ENCODE measurements at regions not wholly inside any gene's neighbourhood (a gene's known extent, or its start where the extent isn't known, plus 50 kb on each side); places are given as distances from the start of the nearest gene placed in this dataset.

- H2AFZ ChIP-seq (ENCODE audit: low read depth, low read length, poor library complexity, severe bottlenecking) = no peak overlapping the region
- no peak for DNase-seq (ENCODE audit: low read depth, low spot score)
- POLR2A ChIA-PET = no interaction called here
- CTCF ChIA-PET = no interaction called here
- no peak overlapping the region for H3K4me3 ChIP-seq (replicated peaks in 1 of 2; ENCODE audit: low read depth in 1 of 2, low read length in 2 of 2)
- no peak overlapping the region for H3K27ac ChIP-seq (ENCODE audit: low read depth, low read length)
- intact Hi-C loops (cut with micrococcal nuclease) = no loop called here
- H3K4me2 ChIP-seq (ENCODE audit: low read length) = no peak overlapping the region
- no peaks in the 10 kb centered on the region for H3K9me3 ChIP-seq (ENCODE audit: control insufficient read depth in 1 of 2, insufficient read depth in 1 of 2, low read depth in 1 of 2, low read length in 2 of 2)
- H3K9ac ChIP-seq (ENCODE audit: low read length) = no peak overlapping the region
- H3K4me1 ChIP-seq (ENCODE audit: control insufficient read depth in 1 of 2, insufficient read depth in 2 of 2, low read length in 2 of 2) = no peaks in the 10 kb centered on the region
- TF ChIP-seq RAD21 (IDR thresholded peaks at IDR 0.05; ENCODE audit: low read depth) = no peak
- TF ChIP-seq FOSL1 (IDR thresholded peaks at IDR 0.05; ENCODE audit: low read depth) = no peak
- no peak for TF ChIP-seq MAX (IDR thresholded peaks at IDR 0.05)
- TF ChIP-seq ZBTB33 (IDR thresholded peaks at IDR 0.05; ENCODE audit: extremely low read depth, insufficient replicate concordance, low read length) = no peak
- TF ChIP-seq EGR1 (IDR thresholded peaks at IDR 0.05; ENCODE audit: low read depth) = no peak
- TF ChIP-seq TCF7L2 (IDR thresholded peaks at IDR 0.05; ENCODE audit: borderline replicate concordance, extremely low read depth, insufficient read depth, insufficient read length) = no peak
- no peak for TF ChIP-seq REST (IDR thresholded peaks at IDR 0.05; ENCODE audit: low read depth)
- TF ChIP-seq EZH2 (IDR thresholded peaks at IDR 0.05) = no peak
- TF ChIP-seq CTCF (IDR thresholded peaks at IDR 0.05 in 2 of 3, conservative IDR thresholded peaks at IDR 0.05 in 1 of 3; ENCODE audit: borderline replicate concordance in 1 of 3, insufficient read depth in 1 of 3, low read depth in 2 of 3, low read length in 2 of 3) = no peak
- TF ChIP-seq ELF1 (IDR thresholded peaks at IDR 0.05; ENCODE audit: borderline replicate concordance, low read depth) = no peak
- TF ChIP-seq JUND (IDR thresholded peaks at IDR 0.05) = no peak
- no peak for TF ChIP-seq EZH2phosphoT487 (IDR thresholded peaks at IDR 0.05; ENCODE audit: borderline replicate concordance)
- no peak for TF ChIP-seq YY1 (IDR thresholded peaks at IDR 0.05; ENCODE audit: extremely low read depth, insufficient replicate concordance, low read depth, low read length)
- TF ChIP-seq CEBPB (IDR thresholded peaks at IDR 0.05; ENCODE audit: low read depth) = no peak
- TF ChIP-seq POLR2A (IDR thresholded peaks at IDR 0.05; ENCODE audit: borderline replicate concordance, extremely low read depth, insufficient read depth, insufficient read length) = no peak
- TF ChIP-seq ZFX (IDR thresholded peaks at IDR 0.05) = no peak
- no peak for TF ChIP-seq ZNF274 (IDR thresholded peaks at IDR 0.05; ENCODE audit: low read depth, low read length)
- TF ChIP-seq SRF (IDR thresholded peaks at IDR 0.05; ENCODE audit: low read depth) = no peak
- no peak for TF ChIP-seq CBX3 (IDR thresholded peaks at IDR 0.05; ENCODE audit: low read depth)
- TF ChIP-seq SP1 (IDR thresholded peaks at IDR 0.05; ENCODE audit: low read depth) = no peak
- no peaks in the 10 kb centered on the region for H4K20me1 ChIP-seq (ENCODE audit: insufficient read depth)
- no peak for ATAC-seq
- no TSS peak for BruUV-seq (replicated peaks)
- H3K79me2 ChIP-seq (ENCODE audit: insufficient read depth, low read length) = no peaks in the 10 kb centered on the region
- H3K27me3 ChIP-seq (ENCODE audit: insufficient read depth, low read length) = 0 out of 2 replicates have a peak, but pooled peaks cover 5% of the 10 kb centered on the region
- H3K9me2 ChIP-seq (ENCODE audit: insufficient read depth) = no peaks in the 10 kb centered on the region
- RAD21 ChIA-PET (ENCODE audit: low non-redundant PET in 1 of 2, low total read pairs in 2 of 2, uncharacterized antibody in 2 of 2, unreplicated experiment in 2 of 2) = no interaction called here
- H3K36me3 ChIP-seq (ENCODE audit: control insufficient read depth in 1 of 2, insufficient read depth in 2 of 2, low read length in 2 of 2) = no peaks in the 10 kb centered on the region
These were observed 658.0 kb upstream of the GOLIM4 start for GRCh38 chr3:168753724-168754123.
